HEK293 (cell line): ENCODE measurements at regions not wholly inside any gene's neighbourhood (a gene's known extent, or its start where the extent isn't known, plus 50 kb on each side); places are given as distances from the start of the nearest gene placed in this dataset.

Experiments
- CTCF ChIA-PET: fragments of 350-600 bp; formaldehyde crosslinking; extraction: SDS; loops from one replicate; lab custom pipeline; 2021; ENCODE audit warnings: antibody characterized with exemption; lab: Yijun Ruan, JAX
- POLR2A ChIA-PET: fragments of 300-600 bp; formaldehyde crosslinking; extraction: SDS; loops from one replicate; lab custom pipeline; 2020; ENCODE audit warnings: antibody characterized with exemption, inconsistent platforms; lab: Yijun Ruan, JAX
- H3K27ac ChIP-seq: fragments of 200-500 bp; sonication (Bioruptor generic); 2 replicates; pipeline ENCODE4 v1.5.1; 2014; ENCODE audit warnings: low read depth, low read length, control low read depth, inconsistent platforms; ENCODE audit errors: extremely low read depth
- H3K36me3 ChIP-seq, 2 experiments: fragments of 200-500 bp in 1 of 2; sonication (Bioruptor generic) in 1 of 2; 1 replicate in 1 of 2; 2 replicates in 1 of 2; pipeline ENCODE4 v1.5.1; 2014 to 2017; ENCODE audit warnings: inconsistent platforms in 2 of 2, low read length in 2 of 2; ENCODE audit not compliant: control insufficient read depth in 2 of 2, insufficient read depth in 1 of 2
- H3K4me1 ChIP-seq: fragments of 200-500 bp; sonication (Bioruptor generic); 2 replicates; pipeline ENCODE4 v1.5.1; 2014; ENCODE audit warnings: mild to moderate bottlenecking, low read length, inconsistent platforms; ENCODE audit not compliant: control insufficient read depth, insufficient read depth
- H3K4me3 ChIP-seq: 2 replicates; pipeline ENCODE4 v1.5.1; 2011; ENCODE audit warnings: low read depth, mild to moderate bottlenecking, control low read depth, low read length, moderate library complexity
- H3K9me3 ChIP-seq: fragments of 200-500 bp; sonication (Bioruptor generic); 2 replicates; pipeline ENCODE4 v1.5.1; 2014; ENCODE audit warnings: low read depth, low read length, inconsistent platforms; ENCODE audit not compliant: control insufficient read depth, insufficient read depth
- BCL6B ChIP-seq: fragments of 450-650 bp; formaldehyde crosslinking; IDR thresholded peaks from 2 replicates; pipeline ENCODE4 v1.5.1; 2017; ENCODE audit warnings: missing biosample characterization, missing genetic modification characterization
- KLF7 ChIP-seq: fragments of 450-650 bp; formaldehyde crosslinking; IDR thresholded peaks from 2 replicates; pipeline ENCODE4 v1.5.1; 2016; ENCODE audit warnings: missing biosample characterization, missing genetic modification characterization, borderline replicate concordance
- PRDM6 ChIP-seq: fragments of 450-650 bp; formaldehyde crosslinking; IDR thresholded peaks from 2 replicates; pipeline ENCODE4 v1.5.1; 2017; ENCODE audit warnings: missing biosample characterization, missing genetic modification characterization
- SCRT1 ChIP-seq: fragments of 450-650 bp; formaldehyde crosslinking; IDR thresholded peaks from 2 replicates; pipeline ENCODE4 v1.5.1; 2016; ENCODE audit warnings: missing biosample characterization, missing genetic modification characterization, borderline replicate concordance
- TCF7L2 ChIP-seq: IDR thresholded peaks from 2 replicates; pipeline ENCODE4 v1.6.1; 2011; ENCODE audit warnings: low read depth, mild to moderate bottlenecking, inconsistent platforms, low read length, moderate library complexity, borderline replicate concordance
- ZNF121 ChIP-seq: fragments of 450-650 bp; formaldehyde crosslinking; IDR thresholded peaks from 2 replicates; pipeline ENCODE4 v1.5.1; 2016; ENCODE audit warnings: missing biosample characterization, missing genetic modification characterization
- ZNF16 ChIP-seq: fragments of 450-650 bp; formaldehyde crosslinking; IDR thresholded peaks from 2 replicates; pipeline ENCODE4 v1.5.1; 2016; ENCODE audit warnings: low read depth, missing biosample characterization, missing genetic modification characterization
- ZNF169 ChIP-seq: fragments of 450-650 bp; formaldehyde crosslinking; IDR thresholded peaks from 2 replicates; pipeline ENCODE4 v1.5.1; 2016; ENCODE audit warnings: missing biosample characterization, missing genetic modification characterization
- ZNF221 ChIP-seq: fragments of 450-650 bp; formaldehyde crosslinking; IDR thresholded peaks from 2 replicates; pipeline ENCODE4 v1.5.1; 2017; ENCODE audit warnings: missing biosample characterization, missing genetic modification characterization, borderline replicate concordance
- ZNF239 ChIP-seq: fragments of 450-650 bp; formaldehyde crosslinking; IDR thresholded peaks from 2 replicates; pipeline ENCODE4 v1.5.1; 2016; ENCODE audit warnings: missing biosample characterization, missing genetic modification characterization
- ZNF24 ChIP-seq: fragments of 450-650 bp; formaldehyde crosslinking; IDR thresholded peaks from 2 replicates; pipeline ENCODE4 v1.5.1; 2016; ENCODE audit warnings: missing biosample characterization, missing genetic modification characterization
- ZNF274 ChIP-seq, 2 experiments: fragments of 200-500 bp in 1 of 2; fragments of 450-650 bp in 1 of 2; sonication (Bioruptor generic) in 1 of 2; formaldehyde crosslinking in 1 of 2; IDR thresholded peaks; 2 replicates each; pipeline versions ENCODE4 v1.5.1 to v1.6.1; 2014 to 2016; ENCODE audit warnings: borderline replicate concordance in 1 of 2, inconsistent platforms in 1 of 2, low read length in 1 of 2, missing biosample characterization in 1 of 2, missing genetic modification characterization in 1 of 2
- ZNF280D ChIP-seq: fragments of 450-650 bp; formaldehyde crosslinking; IDR thresholded peaks from 2 replicates; pipeline ENCODE4 v1.5.1; 2016; ENCODE audit warnings: missing biosample characterization, missing genetic modification characterization
- ZNF324 ChIP-seq: fragments of 450-650 bp; formaldehyde crosslinking; IDR thresholded peaks from 2 replicates; pipeline ENCODE4 v1.5.1; 2016; ENCODE audit warnings: missing biosample characterization, missing genetic modification characterization
- ZNF366 ChIP-seq: fragments of 450-650 bp; formaldehyde crosslinking; conservative IDR thresholded peaks from 2 replicates; pipeline ENCODE4 v1.5.1; 2016; ENCODE audit warnings: missing biosample characterization, missing genetic modification characterization
- ZNF658 ChIP-seq: fragments of 450-650 bp; formaldehyde crosslinking; IDR thresholded peaks from 2 replicates; pipeline ENCODE4; 2016; ENCODE audit warnings: missing biosample characterization, missing genetic modification characterization
- ZNF776 ChIP-seq: fragments of 450-650 bp; formaldehyde crosslinking; IDR thresholded peaks from 2 replicates; pipeline ENCODE4 v1.5.0; 2017; ENCODE audit warnings: missing biosample characterization, missing genetic modification characterization, borderline replicate concordance
- ZNF791 ChIP-seq: fragments of 450-650 bp; formaldehyde crosslinking; IDR thresholded peaks from 2 replicates; pipeline ENCODE4 v1.5.1; 2016; ENCODE audit warnings: missing biosample characterization, missing genetic modification characterization

- no peak for TF ChIP-seq ZNF239 (tag by site-specific recombination)
- TF ChIP-seq ZNF280D (tag by site-specific recombination), result no peak
- TF ChIP-seq ZNF24 (tag by site-specific recombination), result no peak
- TF ChIP-seq ZNF121, result no peak
- no peak for TF ChIP-seq BCL6B (tag by site-specific recombination)
- no peak for TF ChIP-seq KLF7 (tag by site-specific recombination)
- no peak for TF ChIP-seq ZNF324 (tag by site-specific recombination)
- no peak for TF ChIP-seq ZNF274 (IDR thresholded peaks at IDR 0.05; ENCODE audit: low read length)
- no peak for TF ChIP-seq ZNF274 (tag by site-specific recombination; IDR thresholded peaks at IDR 0.05; ENCODE audit: borderline replicate concordance)
- no peak for TF ChIP-seq ZNF16 (tag by site-specific recombination)
- TF ChIP-seq ZNF658 (tag by site-specific recombination), result no peak
These were observed 230.1 kb downstream of the BARHL2 start (continued) for GRCh38 chr1:90486996-90487395.

- H3K27ac ChIP-seq, result no peak overlapping the region
- H3K4me1 ChIP-seq, result no peaks in the 10 kb centered on the region
- H3K9me3 ChIP-seq, result no peaks in the 10 kb centered on the region
- POLR2A ChIA-PET, result interaction anchor here (0.6 kb wide), 1 partner anchor 1237 kb away, joined by 3 read pairs; no protein-coding TSS in a partner anchor
- CTCF ChIA-PET, result interaction anchor here (0.6 to 0.9 kb wide), 4 partner anchors 10 to 1411 kb away, joined by 3 to 4 read pairs (median 3); no protein-coding TSS in a partner anchor
- H3K36me3 ChIP-seq, result no peaks in the 10 kb centered on the region
- H3K4me3 ChIP-seq, result no peak overlapping the region
- TF ChIP-seq ZNF776 (tag by site-specific recombination) (no peak), ZNF791 (no peak), ZNF221 (tag by site-specific recombination) (no peak), ZNF366 (tag by site-specific recombination) (no peak), KLF7 (tag by site-specific recombination) (no peak)
These were observed 230.8 kb downstream of the BARHL2 start for GRCh38 chr1:90486134-90486824.

- POLR2A ChIA-PET, result no interaction called here
- peak; percentile 71 for TF ChIP-seq PRDM6
- no peak for TF ChIP-seq ZNF274 (IDR thresholded peaks at IDR 0.05; ENCODE audit: low read length)
- TF ChIP-seq ZNF274 (tag by site-specific recombination; IDR thresholded peaks at IDR 0.05; ENCODE audit: borderline replicate concordance), result no peak
- no peak for TF ChIP-seq SCRT1 (tag by site-specific recombination)
- TF ChIP-seq TCF7L2, result peak; percentile 60; the same call in 1 of the 2 replicates
- no peak for TF ChIP-seq ZNF169
- CTCF ChIA-PET, result interaction anchor here (0.9 kb wide), 1 partner anchor 26 kb away, joined by 3 read pairs; no protein-coding TSS in a partner anchor
- H3K4me3 ChIP-seq, result no peak overlapping the region
- no peak overlapping the region for H3K27ac ChIP-seq
- no peaks in the 10 kb centered on the region for H3K9me3 ChIP-seq
- no peaks in the 10 kb centered on the region for H3K36me3 ChIP-seq
- H3K4me1 ChIP-seq, result no peaks in the 10 kb centered on the region
These were observed 236.7 kb downstream of the BARHL2 start for GRCh38 chr1:90480271-90480835.
